ENCODE measurements at regions not wholly inside any gene's neighbourhood (a gene's known extent, or its start where the extent isn't known, plus 50 kb on each side); places are given as distances from the start of the nearest gene placed in this dataset.
A peak's percentile ranks its signal among the peaks of the same experiment; 100 is the strongest.

GRCh38 chr18:73933685-73934084 is 213.9 kb downstream of the FBXO15 start:
- in situ Hi-C loops (cut with HindIII; ENCODE audit: low pct_unique_long_range_greater_than_20kb, low sequenced_read_pairs), result no loop called here
- DNase-seq (ENCODE audit: low read depth in 1 of 2, low spot score in 1 of 2), result no peak
- TF ChIP-seq JUND (IDR thresholded peaks at IDR 0.05; ENCODE audit: low read depth), result no peak

DNA sequence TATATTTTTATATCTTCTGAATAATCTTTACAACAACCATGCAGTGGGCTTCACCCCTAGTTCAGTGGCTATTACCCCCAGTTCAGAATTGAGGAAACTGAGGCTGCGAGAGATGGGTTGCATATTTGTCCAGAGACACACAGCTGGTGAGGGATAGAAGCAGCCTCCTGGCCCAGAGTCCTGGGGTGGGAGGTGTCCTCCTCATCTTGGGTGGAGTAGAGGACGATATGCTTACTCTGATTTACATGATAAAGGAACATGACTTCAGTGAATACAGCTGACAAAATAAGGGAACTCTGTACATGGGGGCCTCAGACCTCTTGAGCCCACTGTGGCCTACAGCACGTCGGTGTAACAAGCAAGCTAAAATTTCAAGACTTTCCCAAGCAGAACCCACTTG is 214.7 kb downstream of the FBXO15 start:
- no peak for DNase-seq (ENCODE audit: low read depth in 1 of 2, low spot score in 1 of 2)
- TF ChIP-seq JUND (IDR thresholded peaks at IDR 0.05; ENCODE audit: low read depth), result no peak
- in situ Hi-C loops (cut with HindIII; ENCODE audit: low pct_unique_long_range_greater_than_20kb, low sequenced_read_pairs), result no loop called here

- in situ Hi-C loops (cut with HindIII; ENCODE audit: low pct_unique_long_range_greater_than_20kb, low sequenced_read_pairs), result no loop called here
- DNase-seq (ENCODE audit: low read depth in 1 of 2, low spot score in 1 of 2), result no peak
- TF ChIP-seq JUND (IDR thresholded peaks at IDR 0.05; ENCODE audit: low read depth), result no peak
These were observed 220.1 kb downstream of the FBXO15 start for GRCh38 chr18:73927496-73927895.

DNA sequence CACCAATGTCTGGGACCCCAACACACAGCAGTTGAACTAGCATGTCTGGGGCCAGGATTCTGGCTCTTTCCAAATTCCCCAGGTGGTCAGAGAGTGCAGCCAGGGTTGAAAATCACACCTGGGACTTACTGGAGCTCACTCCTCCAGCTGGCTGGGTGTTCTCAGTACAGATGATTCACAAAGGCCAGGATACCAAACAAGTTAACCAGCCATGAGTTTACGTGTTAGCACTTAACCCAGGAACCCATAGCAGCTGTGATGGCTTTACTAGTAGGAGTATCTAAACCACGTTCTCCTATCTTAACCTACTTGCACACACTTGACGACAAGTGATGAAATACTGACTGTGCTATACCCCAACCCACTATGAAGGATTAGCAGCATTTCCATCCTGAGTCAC is 222.8 kb downstream of the FBXO15 start:
- TF ChIP-seq JUND (IDR thresholded peaks at IDR 0.05; ENCODE audit: low read depth), result no peak
- DNase-seq (ENCODE audit: low read depth in 1 of 2, low spot score in 1 of 2), result no peak
- in situ Hi-C loops (cut with HindIII; ENCODE audit: low pct_unique_long_range_greater_than_20kb, low sequenced_read_pairs), result no loop called here

GRCh38 chr18:73924307-73924706 is 223.3 kb downstream of the FBXO15 start:
- in situ Hi-C loops (cut with HindIII; ENCODE audit: low pct_unique_long_range_greater_than_20kb, low sequenced_read_pairs), result no loop called here
- no peak for TF ChIP-seq JUND (IDR thresholded peaks at IDR 0.05; ENCODE audit: low read depth)
- no peak for DNase-seq (ENCODE audit: low read depth in 1 of 2, low spot score in 1 of 2)

- no peak for TF ChIP-seq JUND (IDR thresholded peaks at IDR 0.05; ENCODE audit: low read depth)
- in situ Hi-C loops (cut with HindIII; ENCODE audit: low pct_unique_long_range_greater_than_20kb, low sequenced_read_pairs), result no loop called here
- DNase-seq (ENCODE audit: low read depth in 1 of 2, low spot score in 1 of 2), result no peak
These were observed 223.8 kb downstream of the FBXO15 start for GRCh38 chr18:73923866-73924265.

GRCh38 chr18:73920033-73920432 is 227.6 kb downstream of the FBXO15 start:
- in situ Hi-C loops (cut with HindIII; ENCODE audit: low pct_unique_long_range_greater_than_20kb, low sequenced_read_pairs), result no loop called here
- DNase-seq (ENCODE audit: low read depth in 1 of 2, low spot score in 1 of 2), result no peak
- no peak for TF ChIP-seq JUND (IDR thresholded peaks at IDR 0.05; ENCODE audit: low read depth)

DNA sequence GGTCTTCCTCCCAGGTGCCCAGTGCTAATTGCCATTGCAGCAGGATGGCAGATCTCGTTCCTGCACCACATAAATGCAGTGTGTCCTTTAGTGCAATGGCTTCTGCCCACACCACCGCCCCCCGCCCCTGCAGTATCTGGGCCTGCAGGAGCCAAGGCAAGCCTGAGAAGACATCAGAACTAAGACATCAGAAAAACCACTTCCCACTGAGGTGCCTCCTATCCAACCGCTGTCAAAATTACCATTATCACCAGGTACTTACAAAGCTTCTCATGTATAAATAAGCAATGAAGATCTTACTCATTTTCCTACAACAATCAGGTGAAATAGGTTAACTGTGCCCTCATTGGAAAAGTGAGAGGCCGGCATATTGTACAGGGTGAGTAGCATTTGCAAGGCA is 228.8 kb downstream of the FBXO15 start:
- in situ Hi-C loops (cut with HindIII; ENCODE audit: low pct_unique_long_range_greater_than_20kb, low sequenced_read_pairs), result no loop called here
- DNase-seq (ENCODE audit: low read depth in 1 of 2, low spot score in 1 of 2), result no peak
- TF ChIP-seq JUND (IDR thresholded peaks at IDR 0.05; ENCODE audit: low read depth), result no peak

- TF ChIP-seq JUND (IDR thresholded peaks at IDR 0.05; ENCODE audit: low read depth), result no peak
- in situ Hi-C loops (cut with HindIII; ENCODE audit: low pct_unique_long_range_greater_than_20kb, low sequenced_read_pairs), result no loop called here
- DNase-seq (ENCODE audit: low read depth in 1 of 2, low spot score in 1 of 2), result no peak
These were observed 230.6 kb downstream of the FBXO15 start for GRCh38 chr18:73917046-73917445.

DNA sequence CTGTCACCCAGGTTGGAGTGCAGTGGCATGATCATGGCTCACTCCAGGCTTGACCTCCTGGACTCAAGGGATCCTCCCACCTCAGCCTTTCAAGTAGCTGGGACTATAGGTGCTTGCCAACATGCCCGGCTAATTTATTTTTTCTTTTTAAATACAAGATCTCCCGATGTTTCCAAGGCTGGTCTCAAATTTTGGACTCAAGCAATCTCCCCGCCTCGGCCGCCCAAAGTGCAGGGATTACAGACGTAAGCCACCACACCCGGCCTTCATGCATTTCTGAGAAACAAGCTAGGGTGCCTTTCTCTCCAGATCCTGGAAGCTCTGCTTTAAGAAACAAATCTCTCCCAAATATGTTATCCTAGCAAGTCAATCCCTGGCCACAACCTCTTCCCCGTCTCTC is 234.1 kb downstream of the FBXO15 start:
- TF ChIP-seq JUND (IDR thresholded peaks at IDR 0.05; ENCODE audit: low read depth), result no peak
- in situ Hi-C loops (cut with HindIII; ENCODE audit: low pct_unique_long_range_greater_than_20kb, low sequenced_read_pairs), result no loop called here
- no peak for DNase-seq (ENCODE audit: low read depth in 1 of 2, low spot score in 1 of 2)

GRCh38 chr18:73908323-73908722 is 239.3 kb downstream of the FBXO15 start:
- TF ChIP-seq JUND (IDR thresholded peaks at IDR 0.05; ENCODE audit: low read depth), result no peak
- in situ Hi-C loops (cut with HindIII; ENCODE audit: low pct_unique_long_range_greater_than_20kb, low sequenced_read_pairs), result no loop called here
- DNase-seq (ENCODE audit: low read depth in 1 of 2, low spot score in 1 of 2), result peak; percentile 46 to 65

DNA sequence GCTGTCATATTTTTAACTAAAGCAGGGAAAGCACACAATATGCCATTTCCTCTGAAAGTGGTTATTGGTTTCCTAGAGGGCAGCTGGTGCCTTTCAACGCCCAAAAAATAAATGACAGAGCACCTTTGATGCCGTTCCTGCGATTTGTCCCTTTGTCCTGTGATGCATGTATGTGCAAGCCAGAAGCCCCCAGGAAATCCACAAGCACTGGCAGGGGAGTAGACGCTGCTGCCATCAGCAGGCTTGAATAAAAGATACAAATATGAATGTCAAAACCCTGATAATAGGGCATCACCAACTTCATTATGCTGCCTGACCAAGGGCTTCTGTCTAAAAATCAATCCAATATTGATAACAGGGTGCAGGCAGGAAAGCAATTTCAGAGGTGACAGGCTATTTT is 246.1 kb downstream of the FBXO15 start:
- in situ Hi-C loops (cut with HindIII; ENCODE audit: low pct_unique_long_range_greater_than_20kb, low sequenced_read_pairs), result no loop called here
- DNase-seq (ENCODE audit: low read depth in 1 of 2, low spot score in 1 of 2), result no peak
- TF ChIP-seq JUND (IDR thresholded peaks at IDR 0.05; ENCODE audit: low read depth), result no peak

DNA sequence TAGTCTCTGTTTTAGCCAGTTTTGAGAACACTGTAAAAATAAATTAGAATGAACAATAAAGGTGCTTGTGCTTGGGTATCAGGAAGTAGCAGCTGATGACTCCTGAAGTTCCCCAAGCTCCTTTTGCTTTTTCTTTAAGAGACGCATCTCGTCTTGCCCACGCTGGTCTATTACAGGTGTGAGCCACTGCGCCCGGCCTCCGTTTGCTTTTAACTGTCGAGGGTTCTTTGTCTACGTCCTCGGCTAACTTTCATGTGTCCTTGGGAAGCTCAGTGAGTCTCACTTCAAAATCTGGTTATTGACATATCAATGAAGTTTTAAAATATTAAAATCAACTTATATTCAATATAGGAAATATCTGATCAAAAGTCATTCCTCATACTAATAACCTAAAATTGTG is 246.5 kb downstream of the FBXO15 start:
- no peak for DNase-seq (ENCODE audit: low read depth in 1 of 2, low spot score in 1 of 2)
- in situ Hi-C loops (cut with HindIII; ENCODE audit: low pct_unique_long_range_greater_than_20kb, low sequenced_read_pairs), result no loop called here
- TF ChIP-seq JUND (IDR thresholded peaks at IDR 0.05; ENCODE audit: low read depth), result no peak

- no peak for TF ChIP-seq JUND (IDR thresholded peaks at IDR 0.05; ENCODE audit: low read depth)
- in situ Hi-C loops (cut with HindIII; ENCODE audit: low pct_unique_long_range_greater_than_20kb, low sequenced_read_pairs), result no loop called here
- no peak for DNase-seq (ENCODE audit: low read depth in 1 of 2, low spot score in 1 of 2)
These were observed 247.4 kb downstream of the FBXO15 start for GRCh38 chr18:73900106-73900835.

Measured in T47D (cell line).